ENCODE measurements at regions not wholly inside any gene's neighbourhood (a gene's known extent, or its start where the extent isn't known, plus 50 kb on each side); places are given as distances from the start of the nearest gene placed in this dataset.

DNA sequence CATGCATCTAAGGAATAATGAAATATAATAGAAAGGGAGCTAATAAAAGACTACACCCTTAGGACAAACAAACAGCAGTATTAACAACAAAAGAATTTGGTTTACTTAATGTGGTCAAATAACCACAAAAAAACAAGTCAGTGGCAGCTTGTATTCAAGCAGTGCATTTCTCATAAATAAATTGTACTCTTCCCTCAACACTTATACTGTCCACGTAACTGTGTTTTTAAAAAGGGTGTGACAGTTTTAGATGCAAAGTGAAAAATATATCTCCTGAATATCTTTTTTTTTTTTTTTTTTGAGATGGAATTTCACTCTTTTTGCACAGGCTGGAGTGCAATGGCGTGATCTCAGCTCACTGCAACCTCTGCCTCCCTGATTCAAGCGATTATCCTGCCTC lies 698.2 kb upstream of the CADM2 start:
- no peak for DNase-seq (ENCODE audit: low read depth, low spot score)

More for the DNA sequence above, 698.2 kb upstream of the CADM2 start:
- Histone ChIP-seq H3K79me2 (ENCODE audit: control insufficient read depth, insufficient read depth, low read length) (no peaks in the 10 kb centered on the region), H3K27me3 (replicated peaks in 1 of 2; ENCODE audit: control insufficient read depth in 2 of 2, insufficient read depth in 2 of 2, low read length in 1 of 2) (no peaks in the 10 kb centered on the region), H3K9me3 (replicated peaks; ENCODE audit: control insufficient read depth, insufficient read depth, low read length) (no peaks in the 10 kb centered on the region), H3K4me1 (ENCODE audit: control insufficient read depth, insufficient read depth, low read length) (no peaks in the 10 kb centered on the region), H3K27ac (ENCODE audit: control insufficient read depth, insufficient read depth) (no peak overlapping the region), H3K4me2 (ENCODE audit: control insufficient read depth, insufficient read depth) (no peak overlapping the region), H4K20me1 (ENCODE audit: control insufficient read depth, insufficient read depth) (no peaks in the 10 kb centered on the region), H3K4me3 (no peak overlapping the region), H3K36me3 (ENCODE audit: control insufficient read depth in 2 of 2, insufficient read depth in 2 of 2, low read length in 1 of 2) (no peaks in the 10 kb centered on the region), H3K9ac (ENCODE audit: control insufficient read depth, insufficient read depth, low read length) (no peak overlapping the region), H2AFZ (ENCODE audit: control insufficient read depth, low read depth, low read length) (no peak overlapping the region)
- SMC1A ChIA-PET (ENCODE audit: uncharacterized antibody, unreplicated experiment), result no interaction called here
- TF ChIP-seq CEBPZ (IDR thresholded peaks at IDR 0.05; ENCODE audit: low read depth, low read length), result no peak
- TF ChIP-seq MYB (IDR thresholded peaks at IDR 0.05; ENCODE audit: borderline replicate concordance, low read depth, low read length), result no peak
- no peak for TF ChIP-seq CHD4 (IDR thresholded peaks at IDR 0.05)
- no peak for TF ChIP-seq ETV6 (conservative IDR thresholded peaks at IDR 0.05 in 1 of 2, IDR thresholded peaks at IDR 0.05 in 1 of 2; ENCODE audit: borderline replicate concordance in 1 of 2, low read depth in 1 of 2)
- intact Hi-C loops (cut with micrococcal nuclease; ENCODE audit: unreplicated experiment), result no loop called here
- CTCF ChIA-PET, result no interaction called here
- WGBS (ENCODE audit: insufficient coverage, insufficient replicate concordance, low lambda C conversion rate, missing lambda C conversion rate), result 0% methylated on average over 1 of the region's 3 CpGs
- POLR2A ChIA-PET, result interaction anchor here (0.5 kb wide), 1 partner anchor 18 kb away, joined by 5 read pairs; no protein-coding TSS in a partner anchor
- no peak for ATAC-seq
- FAIRE-seq, result no peak
- in situ Hi-C loops (cut with MboI), result no loop called here
- BruUV-seq (replicated peaks), result no TSS peak
- RAD21 ChIA-PET (ENCODE audit: unreplicated experiment), result no interaction called here

All from GM12878 (cell line).